H1 (cell line): ENCODE measurements at regions not wholly inside any gene's neighbourhood (a gene's known extent, or its start where the extent isn't known, plus 50 kb on each side); places are given as distances from the start of the nearest gene placed in this dataset.

Experiments
- EZH2 ChIP-seq: fragments of 200-600 bp; sonication (generic); IDR thresholded peaks from 2 replicates; pipeline ENCODE4 v1.7.1; 2012; ENCODE audit warnings: low read depth, mild to moderate bottlenecking, moderate library complexity, low read length, inconsistent platforms; ENCODE audit not compliant: severe bottlenecking
- POLR2A ChIP-seq, 2 experiments: IDR thresholded peaks; 1 replicate in 1 of 2; 2 replicates in 1 of 2; pipeline ENCODE4 v1.6.1; 2011; ENCODE audit warnings: low read depth in 2 of 2, low read length in 2 of 2, mild to moderate bottlenecking in 2 of 2; ENCODE audit errors: control extremely low read depth in 1 of 2

GRCh38 chr7:84844771-84845170, 342.1 kb downstream of the SEMA3D start:
- TF ChIP-seq EZH2 (no peak), POLR2A (IDR thresholded peaks at IDR 0.05; ENCODE audit: control extremely low read depth in 1 of 2, low read depth in 2 of 2, low read length in 2 of 2) (no peak)
